Astrocyte (in vitro differentiated cells and primary cell): ENCODE measurements at regions not wholly inside any gene's neighbourhood (a gene's known extent, or its start where the extent isn't known, plus 50 kb on each side); places are given as distances from the start of the nearest gene placed in this dataset.

Experiments used
- DNase-seq: peaks from one replicate; pipeline ENCODE4 v3.0.0-alpha.2; 2010; ENCODE audit warnings: low read depth
- FAIRE-seq: peaks from 2 replicates; lab custom pipeline; 2011; peaks lifted over from hg19 to GRCh38; lab: Jason Lieb, UNC
- H2AFZ ChIP-seq: 2 replicates; pipeline ENCODE4 v1.6.0; 2012; ENCODE audit warnings: low read depth, low read length, inconsistent platforms
- H3K27ac ChIP-seq: 2 replicates; pipeline ENCODE4 v1.5.1; 2011; ENCODE audit warnings: low read depth, low read length, inconsistent platforms
- H3K27me3 ChIP-seq: 2 replicates; pipeline ENCODE4 v1.6.0; 2011; ENCODE audit warnings: low read length, inconsistent platforms; ENCODE audit not compliant: insufficient read depth
- H3K36me3 ChIP-seq: 2 replicates; pipeline ENCODE4 v1.5.1; 2011; ENCODE audit warnings: low read length, inconsistent platforms; ENCODE audit not compliant: insufficient read depth
- H3K4me1 ChIP-seq: 2 replicates; pipeline ENCODE4 v1.5.1; 2011; ENCODE audit warnings: low read length, inconsistent platforms; ENCODE audit not compliant: insufficient read depth
- H3K4me2 ChIP-seq: 2 replicates; pipeline ENCODE4 v1.6.0; 2012; ENCODE audit warnings: low read length, inconsistent platforms
- H3K4me3 ChIP-seq: 2 replicates; pipeline ENCODE4 v1.5.1; 2011; ENCODE audit warnings: low read depth, mild to moderate bottlenecking, low read length, inconsistent platforms; ENCODE audit not compliant: insufficient read depth
- H3K79me2 ChIP-seq: 2 replicates; pipeline ENCODE4 v1.6.0; 2012; ENCODE audit warnings: mild to moderate bottlenecking, low read length, inconsistent platforms; ENCODE audit not compliant: insufficient read depth
- H3K9ac ChIP-seq: 2 replicates; pipeline ENCODE4 v1.6.0; 2012; ENCODE audit warnings: mild to moderate bottlenecking, low read length, inconsistent platforms
- H3K9me3 ChIP-seq: 2 replicates; pipeline ENCODE4 v1.5.1; 2012; ENCODE audit warnings: low read depth, mild to moderate bottlenecking, low read length, inconsistent platforms; ENCODE audit not compliant: insufficient read depth
- H4K20me1 ChIP-seq: 2 replicates; pipeline ENCODE4 v1.6.0; 2012; ENCODE audit warnings: low read length, inconsistent platforms; ENCODE audit not compliant: insufficient read depth
- H3K27ac Mint-ChIP-seq: one replicate; pipeline ENCODE4 v1.8.0; 2021; ENCODE audit warnings: mild to moderate bottlenecking, mixed read lengths; ENCODE audit not compliant: unreplicated experiment
- H3K27me3 Mint-ChIP-seq: one replicate; pipeline ENCODE4 v1.8.0; 2021; ENCODE audit warnings: low read depth, mixed read lengths; ENCODE audit not compliant: unreplicated experiment
- H3K36me3 Mint-ChIP-seq: one replicate; pipeline ENCODE4 v1.8.0; 2021; ENCODE audit warnings: low read depth, mixed read lengths; ENCODE audit not compliant: unreplicated experiment
- H3K4me1 Mint-ChIP-seq: one replicate; pipeline ENCODE4 v1.8.0; 2021; ENCODE audit warnings: low read depth, mixed read lengths; ENCODE audit not compliant: unreplicated experiment
- H3K4me3 Mint-ChIP-seq: one replicate; pipeline ENCODE4 v1.8.0; 2021; ENCODE audit warnings: mild to moderate bottlenecking, moderate library complexity, mixed read lengths; ENCODE audit not compliant: unreplicated experiment
- H3K9me3 Mint-ChIP-seq: one replicate; pipeline ENCODE4 v1.8.0; 2021; ENCODE audit warnings: mild to moderate bottlenecking, mixed read lengths; ENCODE audit not compliant: unreplicated experiment
- CTCF ChIP-seq: IDR thresholded peaks from 2 replicates; pipeline ENCODE4 v1.5.1; 2011; ENCODE audit warnings: low read depth, mild to moderate bottlenecking, inconsistent platforms, low read length, moderate library complexity; ENCODE audit not compliant: insufficient read depth
- EZH2 ChIP-seq: IDR thresholded peaks from 2 replicates; pipeline ENCODE4 v1.6.1; 2012; ENCODE audit warnings: mild to moderate bottlenecking, low read length, inconsistent platforms; ENCODE audit not compliant: insufficient read depth

- DNase-seq: no peak
- no peaks in the 10 kb centered on the region for H3K36me3 Mint-ChIP-seq
- no peak overlapping the region for H3K27ac ChIP-seq
- H4K20me1 ChIP-seq: no peaks in the 10 kb centered on the region
- no peak overlapping the region for H2AFZ ChIP-seq
- H3K9me3 Mint-ChIP-seq: peaks cover 11% of the 10 kb centered on the region
- no peak overlapping the region for H3K4me3 ChIP-seq
- H3K4me1 ChIP-seq: peaks cover 3% of the 10 kb centered on the region
- TF ChIP-seq EZH2: no peak
- no peak for FAIRE-seq
- no peak overlapping the region for H3K4me2 ChIP-seq
- H3K79me2 ChIP-seq: no peaks in the 10 kb centered on the region
- H3K9me3 ChIP-seq: peaks cover 7% of the 10 kb centered on the region
- peaks cover 36% of the 10 kb centered on the region for H3K27me3 Mint-ChIP-seq
- no peak overlapping the region for H3K9ac ChIP-seq
- no peak overlapping the region for H3K27ac Mint-ChIP-seq
- H3K36me3 ChIP-seq: no peaks in the 10 kb centered on the region
- peaks cover 11% of the 10 kb centered on the region for H3K4me1 Mint-ChIP-seq
- no peaks in the 10 kb centered on the region for H3K27me3 ChIP-seq
- no peak overlapping the region for H3K4me3 Mint-ChIP-seq
These were observed 233.1 kb upstream of the PFKP start for GRCh38 chr10:2834214-2834613.

GRCh38 chr10:2831509-2831908 is 235.8 kb upstream of the PFKP start:
- no peak overlapping the region for H3K4me3 Mint-ChIP-seq
- no peaks in the 10 kb centered on the region for H3K79me2 ChIP-seq
- H3K27me3 Mint-ChIP-seq: peaks cover 27% of the 10 kb centered on the region
- H3K4me3 ChIP-seq: no peak overlapping the region
- FAIRE-seq (no peak), DNase-seq (no peak)
- H3K9ac ChIP-seq: no peak overlapping the region
- peaks cover 11% of the 10 kb centered on the region for H3K4me1 Mint-ChIP-seq
- H3K9me3 ChIP-seq: peaks cover 4% of the 10 kb centered on the region
- TF ChIP-seq EZH2 (no peak), CTCF (no peak)
- no peaks in the 10 kb centered on the region for H3K4me1 ChIP-seq
- no peak overlapping the region for H3K4me2 ChIP-seq
- no peaks in the 10 kb centered on the region for H3K36me3 ChIP-seq
- no peak overlapping the region for H3K27ac Mint-ChIP-seq
- no peaks in the 10 kb centered on the region for H3K27me3 ChIP-seq
- H3K9me3 Mint-ChIP-seq: peaks cover 5% of the 10 kb centered on the region
- no peaks in the 10 kb centered on the region for H4K20me1 ChIP-seq
- no peaks in the 10 kb centered on the region for H3K36me3 Mint-ChIP-seq
- H2AFZ ChIP-seq: no peak overlapping the region
- H3K27ac ChIP-seq: no peak overlapping the region

GRCh38 chr10:2828741-2829140 is 238.6 kb upstream of the PFKP start:
- no peak for DNase-seq

More at GRCh38 chr10:2828741-2829140, 238.6 kb upstream of the PFKP start:
- peaks cover 27% of the 10 kb centered on the region for H3K27me3 Mint-ChIP-seq
- H3K9me3 ChIP-seq: no peaks in the 10 kb centered on the region
- no peaks in the 10 kb centered on the region for H3K36me3 ChIP-seq
- H3K4me1 ChIP-seq: no peaks in the 10 kb centered on the region
- no peaks in the 10 kb centered on the region for H3K36me3 Mint-ChIP-seq
- H3K79me2 ChIP-seq: no peaks in the 10 kb centered on the region
- no peak overlapping the region for H3K27ac ChIP-seq
- no peak overlapping the region for H3K4me3 Mint-ChIP-seq
- H3K9me3 Mint-ChIP-seq: peaks cover 5% of the 10 kb centered on the region
- no peak for TF ChIP-seq CTCF
- no peak for TF ChIP-seq EZH2
- H3K27me3 ChIP-seq: no peaks in the 10 kb centered on the region
- no peak overlapping the region for H3K9ac ChIP-seq
- FAIRE-seq: no peak
- no peaks in the 10 kb centered on the region for H3K4me1 Mint-ChIP-seq
- H2AFZ ChIP-seq: no peak overlapping the region
- H3K4me2 ChIP-seq: no peak overlapping the region
- no peaks in the 10 kb centered on the region for H4K20me1 ChIP-seq
- H3K4me3 ChIP-seq: no peak overlapping the region
- no peak overlapping the region for H3K27ac Mint-ChIP-seq
